HEK293 (cell line): ENCODE measurements at regions not wholly inside any gene's neighbourhood (a gene's known extent, or its start where the extent isn't known, plus 50 kb on each side); places are given as distances from the start of the nearest gene placed in this dataset.

Source experiments
- CTCF ChIP-seq: fragments of 450-650 bp; formaldehyde crosslinking; IDR thresholded peaks from 2 replicates; pipeline ENCODE4 v1.5.1; 2016; ENCODE audit warnings: missing biosample characterization, missing genetic modification characterization
- TF ChIP-seq, protein P1 (sequence below): fragments of 450-650 bp; formaldehyde crosslinking; conservative IDR thresholded peaks from 2 replicates; pipeline ENCODE4 v1.5.1; 2016; ENCODE audit warnings: low read depth, missing biosample characterization, missing genetic modification characterization

DNA sequence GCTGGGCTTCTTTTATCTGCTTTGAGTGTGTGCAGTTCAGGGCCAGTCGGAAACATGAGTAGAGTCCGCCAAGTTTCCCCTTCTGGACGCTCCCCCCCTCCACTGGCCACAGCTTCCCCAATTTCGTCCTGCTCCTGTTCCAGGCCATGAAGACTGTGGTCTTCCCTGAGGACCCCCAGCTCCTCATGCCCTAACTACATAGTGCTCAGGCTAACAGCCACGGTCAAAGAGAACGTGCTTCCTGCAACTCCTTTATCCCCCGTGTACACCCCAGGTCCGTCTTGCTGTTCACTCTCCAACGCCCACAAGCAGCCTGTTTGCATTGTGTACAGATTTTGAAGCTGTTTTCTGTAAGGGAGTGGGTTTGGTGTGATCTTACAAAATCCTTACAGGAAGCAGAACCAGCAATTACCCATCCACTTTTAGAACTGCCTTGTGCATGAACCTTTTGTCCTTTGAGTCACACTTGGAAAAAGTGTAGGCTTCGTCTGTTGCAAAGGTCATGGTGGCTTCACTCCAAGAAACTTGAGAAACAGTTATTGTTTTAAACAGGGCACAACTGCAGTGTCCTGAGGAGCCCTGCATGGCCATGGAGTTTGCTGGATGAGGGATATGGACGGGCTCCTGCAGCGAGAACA is 77.0 kb upstream of the FAM20C start:
- no peak for TF ChIP-seq CTCF (tag by site-specific recombination)
- TF ChIP-seq, protein P1, sequence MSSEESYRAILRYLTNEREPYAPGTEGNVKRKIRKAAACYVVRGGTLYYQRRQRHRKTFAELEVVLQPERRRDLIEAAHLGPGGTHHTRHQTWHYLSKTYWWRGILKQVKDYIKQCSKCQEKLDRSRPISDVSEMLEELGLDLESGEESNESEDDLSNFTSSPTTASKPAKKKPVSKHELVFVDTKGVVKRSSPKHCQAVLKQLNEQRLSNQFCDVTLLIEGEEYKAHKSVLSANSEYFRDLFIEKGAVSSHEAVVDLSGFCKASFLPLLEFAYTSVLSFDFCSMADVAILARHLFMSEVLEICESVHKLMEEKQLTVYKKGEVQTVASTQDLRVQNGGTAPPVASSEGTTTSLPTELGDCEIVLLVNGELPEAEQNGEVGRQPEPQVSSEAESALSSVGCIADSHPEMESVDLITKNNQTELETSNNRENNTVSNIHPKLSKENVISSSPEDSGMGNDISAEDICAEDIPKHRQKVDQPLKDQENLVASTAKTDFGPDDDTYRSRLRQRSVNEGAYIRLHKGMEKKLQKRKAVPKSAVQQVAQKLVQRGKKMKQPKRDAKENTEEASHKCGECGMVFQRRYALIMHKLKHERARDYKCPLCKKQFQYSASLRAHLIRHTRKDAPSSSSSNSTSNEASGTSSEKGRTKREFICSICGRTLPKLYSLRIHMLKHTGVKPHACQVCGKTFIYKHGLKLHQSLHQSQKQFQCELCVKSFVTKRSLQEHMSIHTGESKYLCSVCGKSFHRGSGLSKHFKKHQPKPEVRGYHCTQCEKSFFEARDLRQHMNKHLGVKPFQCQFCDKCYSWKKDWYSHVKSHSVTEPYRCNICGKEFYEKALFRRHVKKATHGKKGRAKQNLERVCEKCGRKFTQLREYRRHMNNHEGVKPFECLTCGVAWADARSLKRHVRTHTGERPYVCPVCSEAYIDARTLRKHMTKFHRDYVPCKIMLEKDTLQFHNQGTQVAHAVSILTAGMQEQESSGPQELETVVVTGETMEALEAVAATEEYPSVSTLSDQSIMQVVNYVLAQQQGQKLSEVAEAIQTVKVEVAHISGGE (tag by site-specific recombination), result no peak
